Keratinocyte (primary cell): ENCODE measurements at regions not wholly inside any gene's neighbourhood (a gene's known extent, or its start where the extent isn't known, plus 50 kb on each side); places are given as distances from the start of the nearest gene placed in this dataset.

ENCODE experiments used
- DNase-seq: peaks from one replicate; pipeline ENCODE4 v3.0.0-alpha.2; 2011; ENCODE audit warnings: low read depth, missing footprints, low spot score
- FAIRE-seq: peaks from 2 replicates; lab custom pipeline; 2011; peaks lifted over from hg19 to GRCh38; lab: Jason Lieb, UNC
- H2AFZ ChIP-seq: 2 replicates; pipeline ENCODE4 v1.6.0; 2012; ENCODE audit warnings: low read length, control low read depth, inconsistent platforms; ENCODE audit not compliant: control insufficient read depth
- H3K27ac ChIP-seq: 2 replicates; pipeline ENCODE4 v1.5.1; 2011; ENCODE audit warnings: low read length; ENCODE audit not compliant: control insufficient read depth, insufficient read depth
- H3K27me3 ChIP-seq: 3 replicates; pipeline ENCODE4 v1.6.0; 2011; ENCODE audit warnings: low read length; ENCODE audit not compliant: control insufficient read depth, insufficient read depth; ENCODE audit errors: extremely low read depth
- H3K36me3 ChIP-seq, 2 experiments: 2 replicates in 1 of 2; 3 replicates in 1 of 2; pipeline ENCODE4 v1.5.1; 2011; ENCODE audit warnings: low read length in 2 of 2, mild to moderate bottlenecking in 1 of 2; ENCODE audit not compliant: control insufficient read depth in 2 of 2, insufficient read depth in 2 of 2; ENCODE audit errors: extremely low read depth in 1 of 2
- H3K4me1 ChIP-seq: 3 replicates; pipeline ENCODE4 v1.5.1; 2011; ENCODE audit warnings: low read length; ENCODE audit not compliant: control insufficient read depth, insufficient read depth; ENCODE audit errors: extremely low read depth
- H3K4me2 ChIP-seq: 3 replicates; pipeline ENCODE4 v1.6.0; 2011; ENCODE audit warnings: low read depth, low read length; ENCODE audit not compliant: control insufficient read depth, insufficient read depth; ENCODE audit errors: extremely low read depth
- H3K4me3 ChIP-seq, 3 experiments: fragments of 200-600 bp in 1 of 3; sonication (generic) in 1 of 3; 2 replicates in 2 of 3; 3 replicates in 1 of 3; pipeline ENCODE4 v1.5.1; 2011 to 2016; ENCODE audit warnings: low read length in 3 of 3, mild to moderate bottlenecking in 3 of 3, control low read depth in 2 of 3, inconsistent platforms in 1 of 3, low read depth in 1 of 3, mixed read lengths in 1 of 3, mixed run types in 1 of 3, moderate library complexity in 1 of 3; ENCODE audit not compliant: control insufficient read depth in 2 of 3, insufficient read depth in 2 of 3; ENCODE audit errors: extremely low read depth in 1 of 3
- H3K79me2 ChIP-seq: 2 replicates; pipeline ENCODE4 v1.6.0; 2012; ENCODE audit warnings: low read length; ENCODE audit not compliant: control insufficient read depth, insufficient read depth
- H3K9ac ChIP-seq: 3 replicates; pipeline ENCODE4 v1.6.0; 2011; ENCODE audit warnings: low read length; ENCODE audit not compliant: control insufficient read depth, insufficient read depth; ENCODE audit errors: extremely low read depth
- H3K9me1 ChIP-seq: 3 replicates; pipeline ENCODE4 v1.6.0; 2011; ENCODE audit warnings: low read length; ENCODE audit not compliant: control insufficient read depth, insufficient read depth; ENCODE audit errors: extremely low read depth
- H3K9me3 ChIP-seq: 2 replicates; pipeline ENCODE4 v1.5.1; 2012; ENCODE audit warnings: low read depth, low read length; ENCODE audit not compliant: control insufficient read depth
- H4K20me1 ChIP-seq: 3 replicates; pipeline ENCODE4 v1.6.0; 2011; ENCODE audit warnings: low read length; ENCODE audit not compliant: control insufficient read depth, insufficient read depth; ENCODE audit errors: extremely low read depth
- CTCF ChIP-seq, 3 experiments: IDR thresholded peaks in 1 of 3; conservative IDR thresholded peaks in 1 of 3; optimal IDR thresholded peaks in 1 of 3; 2 replicates in 2 of 3; 3 replicates in 1 of 3; pipeline versions ENCODE3 to v1.5.1; 2011; ENCODE audit warnings: low read length in 3 of 3, mild to moderate bottlenecking in 3 of 3, moderate library complexity in 2 of 3, control low read depth in 1 of 3, inconsistent platforms in 1 of 3; ENCODE audit not compliant: insufficient read depth in 2 of 3; ENCODE audit errors: extremely low read depth in 1 of 3
- EZH2 ChIP-seq: IDR thresholded peaks from one replicate; pipeline ENCODE4 v1.6.1; 2012; ENCODE audit warnings: inconsistent platforms, mild to moderate bottlenecking, low read length, moderate library complexity
- dilution Hi-C: fragments of 300-500 bp; cut with MboI; formaldehyde crosslinking; loops from one replicate; pipeline ENCODE4 v1.7.0; 2020; ENCODE audit warnings: low sequenced_read_pairs; ENCODE audit not compliant: extremely low pct_ligation_motif_present

GRCh38 chr18:34583895-34584294, 126.2 kb upstream of the DTNA start:
- Histone ChIP-seq H3K27ac (no peak overlapping the region), H2AFZ (no peak overlapping the region), H3K4me2 (no peak overlapping the region), H4K20me1 (no peaks in the 10 kb centered on the region), H3K9me3 (no peaks in the 10 kb centered on the region), H3K79me2 (no peaks in the 10 kb centered on the region), H3K27me3 (no peaks in the 10 kb centered on the region), H3K9ac (no peak overlapping the region), H3K36me3 (no peaks in the 10 kb centered on the region), H3K9me1 (no peaks in the 10 kb centered on the region), H3K4me3 (no peak overlapping the region), H3K4me1 (no peaks in the 10 kb centered on the region)
- no peak for TF ChIP-seq EZH2
- TF ChIP-seq CTCF (optimal IDR thresholded peaks at IDR 0.05 in 1 of 3, IDR thresholded peaks at IDR 0.05 in 1 of 3, conservative IDR thresholded peaks at IDR 0.05 in 1 of 3; ENCODE audit: extremely low read depth in 1 of 3, insufficient read depth in 2 of 3, low read length in 3 of 3) = no peak
- DNase-seq = no peak
- dilution Hi-C loops = no loop called here
- no peak for FAIRE-seq

- no peaks in the 10 kb centered on the region for H3K9me1 ChIP-seq
- H3K9ac ChIP-seq = no peak overlapping the region
- H3K4me3 ChIP-seq = no peak overlapping the region
- FAIRE-seq (no peak), DNase-seq (no peak)
- no peaks in the 10 kb centered on the region for H3K79me2 ChIP-seq
- H3K27ac ChIP-seq = no peak overlapping the region
- no peaks in the 10 kb centered on the region for H3K27me3 ChIP-seq
- H3K4me2 ChIP-seq = no peak overlapping the region
- no peak for TF ChIP-seq EZH2
- no peak for TF ChIP-seq CTCF (optimal IDR thresholded peaks at IDR 0.05 in 1 of 3, IDR thresholded peaks at IDR 0.05 in 1 of 3, conservative IDR thresholded peaks at IDR 0.05 in 1 of 3; ENCODE audit: extremely low read depth in 1 of 3, insufficient read depth in 2 of 3, low read length in 3 of 3)
- H4K20me1 ChIP-seq = no peaks in the 10 kb centered on the region
- no peak overlapping the region for H2AFZ ChIP-seq
- dilution Hi-C loops = no loop called here
- no peaks in the 10 kb centered on the region for H3K4me1 ChIP-seq
- no peaks in the 10 kb centered on the region for H3K36me3 ChIP-seq
- no peaks in the 10 kb centered on the region for H3K9me3 ChIP-seq
These were observed 119.6 kb upstream of the DTNA start for GRCh38 chr18:34590503-34590902.
